Panc1 (cell line): ENCODE measurements at regions not wholly inside any gene's neighbourhood (a gene's known extent, or its start where the extent isn't known, plus 50 kb on each side); places are given as distances from the start of the nearest gene placed in this dataset.

Source experiments
- ATAC-seq: fragments of 200-7000 bp; cut with Tn5 transposase; 2 replicates; pipeline ENCODE4 v1.9.1; 2020; ENCODE audit warnings: mild to moderate bottlenecking, moderate library complexity
- BruUV-seq: library from RNA; stranded (reverse); fragments of 400-500 nt; replicated peaks from 2 replicates; lab custom pipeline; 2021; lab: Mats Ljungman, UMichigan
- CTCF ChIA-PET: fragments of 300-600 bp; sonication (Branson Sonifier 250); formaldehyde crosslinking; loops from one replicate; lab custom pipeline; 2022; ENCODE audit warnings: antibody characterized with exemption; lab: Charles Lee
- POLR2A ChIA-PET: fragments of 300-600 bp; sonication (Branson Sonifier 250); formaldehyde crosslinking; loops from one replicate; lab custom pipeline; 2022; ENCODE audit warnings: antibody characterized with exemption; lab: Charles Lee
- DNase-seq: peaks from one replicate; pipeline ENCODE4 v3.0.0-alpha.2; 2010; ENCODE audit warnings: low read depth, low spot score
- H3K27ac ChIP-seq: 2 replicates; pipeline ENCODE4 v1.5.1; 2011; ENCODE audit warnings: mild to moderate bottlenecking, low read length, inconsistent platforms
- H3K27me3 ChIP-seq: fragments of 200-500 bp; sonication (Bioruptor generic); 2 replicates; pipeline ENCODE4 v1.6.0; 2014; ENCODE audit warnings: low read length, inconsistent platforms; ENCODE audit not compliant: control insufficient read depth, insufficient read depth
- H3K36me3 ChIP-seq: fragments of 200-500 bp; sonication (Bioruptor generic); 2 replicates; pipeline ENCODE4 v1.5.1; 2014; ENCODE audit warnings: inconsistent platforms, mild to moderate bottlenecking, low read length, moderate library complexity; ENCODE audit not compliant: control insufficient read depth, insufficient read depth
- H3K4me1 ChIP-seq: 2 replicates; pipeline ENCODE4 v1.5.1; 2011; ENCODE audit warnings: inconsistent platforms, mild to moderate bottlenecking, low read length, moderate library complexity; ENCODE audit not compliant: control insufficient read depth, insufficient read depth
- H3K4me3 ChIP-seq, 2 experiments: 2 replicates each; pipeline ENCODE4 v1.5.1; 2011 to 2012; ENCODE audit warnings: low read depth in 2 of 2, low read length in 2 of 2, mild to moderate bottlenecking in 2 of 2, inconsistent platforms in 1 of 2, moderate library complexity in 1 of 2
- H3K9me3 ChIP-seq: fragments of 200-500 bp; sonication (Bioruptor generic); 2 replicates; pipeline ENCODE4 v1.5.1; 2014; ENCODE audit warnings: low read depth, mild to moderate bottlenecking, inconsistent platforms, low read length, moderate library complexity; ENCODE audit not compliant: control insufficient read depth, insufficient read depth
- CTCF ChIP-seq: fragments of 450-650 bp; IDR thresholded peaks from 2 replicates; pipeline ENCODE4 v1.5.1; 2017; ENCODE audit warnings: mild to moderate bottlenecking
- POLR2AphosphoS5 ChIP-seq: IDR thresholded peaks from 2 replicates; pipeline ENCODE4 v1.6.1; 2012; ENCODE audit warnings: mild to moderate bottlenecking, low read depth, low read length, moderate library complexity
- REST ChIP-seq, 2 experiments: IDR thresholded peaks; 2 replicates each; pipeline ENCODE4 v1.6.1; 2011 to 2012; ENCODE audit warnings: low read depth in 2 of 2, control low read depth in 1 of 2, low read length in 1 of 2, mild to moderate bottlenecking in 1 of 2, moderate library complexity in 1 of 2; ENCODE audit not compliant: insufficient read depth in 1 of 2
- SIN3A ChIP-seq: IDR thresholded peaks from 2 replicates; pipeline ENCODE4 v1.6.1; 2012; ENCODE audit warnings: low read depth, mild to moderate bottlenecking, low read length, moderate library complexity, borderline replicate concordance; ENCODE audit not compliant: insufficient read depth
- TCF7L2 ChIP-seq: IDR thresholded peaks from 2 replicates; pipeline ENCODE4 v1.6.1; 2011; ENCODE audit warnings: mild to moderate bottlenecking, low read depth, low read length, inconsistent platforms
- in situ Hi-C: cut with HindIII; loops from 2 replicates; pipeline ENCODE4 v1.10.0; 2016; ENCODE audit warnings: low sequenced_read_pairs, low pct_unique_long_range_greater_than_20kb
- intact Hi-C: fragments of 100-400 bp; cut with micrococcal nuclease; formaldehyde crosslinking; loops from one replicate; pipeline ENCODE4 v1.10.0; 2022; ENCODE audit not compliant: unreplicated experiment

GRCh38 chr4:78667764-78668163 lies 108.4 kb upstream of the BMP2K start:
- no TSS peak for BruUV-seq
- H3K9me3 ChIP-seq = no peaks in the 10 kb centered on the region
- in situ Hi-C loops = no loop called here
- H3K4me1 ChIP-seq = no peaks in the 10 kb centered on the region
- no peak for ATAC-seq
- DNase-seq = no peak
- no peaks in the 10 kb centered on the region for H3K36me3 ChIP-seq
- H3K27ac ChIP-seq = no peak overlapping the region
- CTCF ChIA-PET = no interaction called here
- TF ChIP-seq POLR2AphosphoS5 (no peak), TCF7L2 (no peak), REST (IDR thresholded peaks at IDR 0.05; ENCODE audit: insufficient read depth in 1 of 2, low read depth in 2 of 2, low read length in 1 of 2) (no peak), SIN3A (no peak)
- no peak overlapping the region for H3K4me3 ChIP-seq
- no peaks in the 10 kb centered on the region; the same call in 1 of the 2 replicates for H3K27me3 ChIP-seq
- POLR2A ChIA-PET = no interaction called here
- intact Hi-C loops = no loop called here

- Histone ChIP-seq H3K9me3 (no peaks in the 10 kb centered on the region), H3K36me3 (no peaks in the 10 kb centered on the region), H3K27me3 (no peaks in the 10 kb centered on the region; the same call in 1 of the 2 replicates), H3K4me3 (no peak overlapping the region), H3K27ac (no peak overlapping the region), H3K4me1 (no peaks in the 10 kb centered on the region)
- BruUV-seq = no TSS peak
- TF ChIP-seq SIN3A (no peak), CTCF (peak; percentile 24; the same call in 1 of the 2 replicates)
- POLR2A ChIA-PET = no interaction called here
- in situ Hi-C loops (no loop called here), intact Hi-C loops (no loop called here)
- DNase-seq = no peak
- CTCF ChIA-PET = no interaction called here
- ATAC-seq = no peak
Measured at GRCh38 chr4:78669453-78669852, 106.7 kb upstream of the BMP2K start.

GRCh38 chr4:78671903-78672815 lies 104.0 kb upstream of the BMP2K start:
- TF ChIP-seq POLR2AphosphoS5 = no peak
- TF ChIP-seq CTCF = no peak
- TF ChIP-seq SIN3A = no peak
- no peak for TF ChIP-seq TCF7L2
- CTCF ChIA-PET = no interaction called here
- no TSS peak for BruUV-seq
- no peak overlapping the region for H3K4me3 ChIP-seq
- H3K4me1 ChIP-seq = no peaks in the 10 kb centered on the region
- ATAC-seq (no peak), DNase-seq (no peak)
- in situ Hi-C loops (no loop called here), intact Hi-C loops (no loop called here)
- POLR2A ChIA-PET = no interaction called here
- H3K27me3 ChIP-seq = no peaks in the 10 kb centered on the region; the same call in 1 of the 2 replicates
- H3K36me3 ChIP-seq = no peaks in the 10 kb centered on the region
- no peak overlapping the region for H3K27ac ChIP-seq
- no peaks in the 10 kb centered on the region for H3K9me3 ChIP-seq
